Neural progenitor cell (in vitro differentiated cells): ENCODE measurements at regions not wholly inside any gene's neighbourhood (a gene's known extent, or its start where the extent isn't known, plus 50 kb on each side); places are given as distances from the start of the nearest gene placed in this dataset.
A peak's percentile ranks its signal among the peaks of the same experiment; 100 is the strongest.

Experiments used
- DNase-seq: peaks from one replicate; pipeline ENCODE4 v3.0.0-alpha.2; 2016; ENCODE audit warnings: low spot score
- H2AFZ ChIP-seq: fragments of 200-600 bp; sonication (generic); replicated peaks from 2 replicates; pipeline ENCODE4 v1.6.1; 2016; ENCODE audit warnings: antibody characterized with exemption
- H3F3A ChIP-seq: fragments of 200-600 bp; sonication (generic); 2 replicates; pipeline ENCODE4 v1.6.1; 2016; ENCODE audit warnings: antibody characterized with exemption, low read depth
- H3K27ac ChIP-seq: fragments of 200-600 bp; sonication (generic); 2 replicates; pipeline ENCODE4 v1.5.1; 2016; ENCODE audit warnings: mild to moderate bottlenecking
- H3K27me3 ChIP-seq: fragments of 200-600 bp; sonication (generic); 2 replicates; pipeline ENCODE4 v1.6.1; 2016; ENCODE audit warnings: mild to moderate bottlenecking, moderate library complexity
- H3K36me3 ChIP-seq: fragments of 200-600 bp; sonication (generic); 2 replicates; pipeline ENCODE4 v1.5.1; 2016
- H3K4me1 ChIP-seq: fragments of 200-600 bp; sonication (generic); 2 replicates; pipeline ENCODE4 v1.6.1; 2016; ENCODE audit warnings: mixed run types
- H3K4me2 ChIP-seq: fragments of 200-600 bp; sonication (generic); 2 replicates; pipeline ENCODE4 v1.6.1; 2016
- H3K4me3 ChIP-seq: fragments of 200-600 bp; sonication (generic); 2 replicates; pipeline ENCODE4 v1.5.1; 2016
- H3K79me2 ChIP-seq: fragments of 200-600 bp; sonication (generic); 2 replicates; pipeline ENCODE4 v1.6.1; 2016; ENCODE audit warnings: low read depth
- H3K9ac ChIP-seq: fragments of 200-600 bp; sonication (generic); 2 replicates; pipeline ENCODE4 v1.6.1; 2016
- H3K9me3 ChIP-seq: fragments of 200-600 bp; sonication (generic); 2 replicates; pipeline ENCODE4 v1.5.1; 2016; ENCODE audit warnings: low read depth
- H4K20me1 ChIP-seq: fragments of 200-600 bp; sonication (generic); 2 replicates; pipeline ENCODE4 v1.6.1; 2016; ENCODE audit warnings: low read depth
- H3K27ac Mint-ChIP-seq: 3 replicates; pipeline ENCODE4 v1.8.0; 2021; ENCODE audit warnings: mixed read lengths
- H3K27me3 Mint-ChIP-seq: 2 replicates; pipeline ENCODE4 v1.8.0; 2022; ENCODE audit warnings: low read depth, mild to moderate bottlenecking, inconsistent platforms, moderate library complexity, mixed read lengths; ENCODE audit not compliant: insufficient read depth
- H3K36me3 Mint-ChIP-seq: 3 replicates; pipeline ENCODE4 v1.8.0; 2021; ENCODE audit warnings: mixed read lengths
- H3K4me1 Mint-ChIP-seq: 3 replicates; pipeline ENCODE4 v1.8.0; 2021; ENCODE audit warnings: mixed read lengths
- H3K4me3 Mint-ChIP-seq: 3 replicates; pipeline ENCODE4 v1.8.0; 2021; ENCODE audit warnings: mild to moderate bottlenecking, moderate library complexity, mixed read lengths
- H3K9me3 Mint-ChIP-seq: 3 replicates; pipeline ENCODE4 v1.8.0; 2020; ENCODE audit warnings: mixed read lengths
- CTCF ChIP-seq: fragments of 200-600 bp; sonication (generic); IDR thresholded peaks from 2 replicates; pipeline ENCODE4 v1.5.1; 2017; ENCODE audit warnings: antibody characterized with exemption, mild to moderate bottlenecking
- EZH2 ChIP-seq: fragments of 200-600 bp; sonication (generic); IDR thresholded peaks from 2 replicates; pipeline ENCODE4 v1.6.1; 2017; ENCODE audit warnings: antibody characterized with exemption, mild to moderate bottlenecking, moderate library complexity
- EZH2phosphoT487 ChIP-seq: fragments of 200-600 bp; sonication (generic); IDR thresholded peaks from 2 replicates; pipeline ENCODE4 v1.6.1; 2017; ENCODE audit warnings: antibody characterized with exemption

DNA sequence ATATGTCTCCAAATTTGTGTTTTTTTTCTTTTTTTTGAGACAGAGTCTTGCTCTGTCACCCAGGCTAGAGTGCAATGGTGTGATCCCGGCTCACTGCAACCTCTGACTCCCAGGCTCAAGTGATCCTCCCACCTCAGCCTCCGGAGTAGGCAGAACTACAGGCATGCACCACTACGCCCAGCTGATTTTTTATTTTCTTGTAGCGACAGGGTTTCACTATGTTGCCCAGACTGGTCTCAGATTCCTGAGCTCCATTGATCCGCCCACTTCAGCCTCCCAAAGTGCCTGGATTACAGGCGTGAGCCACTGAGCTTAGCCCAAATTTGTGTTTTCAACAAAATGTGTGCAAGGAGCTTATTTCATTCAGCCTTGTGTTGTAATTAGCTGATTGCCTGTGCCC, 59.0 kb upstream of the IFFO2 start:
- no peaks in the 10 kb centered on the region for H3K27me3 Mint-ChIP-seq
- Histone ChIP-seq H3F3A (peaks cover 8% of the 10 kb centered on the region), H4K20me1 (no peaks in the 10 kb centered on the region), H3K9ac (no peak overlapping the region), H3K27me3 (no peaks in the 10 kb centered on the region), H3K79me2 (no peaks in the 10 kb centered on the region), H3K4me3 (no peak overlapping the region), H2AFZ (no peak overlapping the region), H3K4me1 (peaks cover 21% of the 10 kb centered on the region), H3K9me3 (no peaks in the 10 kb centered on the region), H3K4me2 (no peak overlapping the region), H3K27ac (no peak overlapping the region), H3K36me3 (no peaks in the 10 kb centered on the region)
- no peaks in the 10 kb centered on the region for H3K36me3 Mint-ChIP-seq
- no peaks in the 10 kb centered on the region for H3K9me3 Mint-ChIP-seq
- no peak overlapping the region for H3K4me3 Mint-ChIP-seq
- DNase-seq = no peak
- H3K4me1 Mint-ChIP-seq = peaks cover 26% of the 10 kb centered on the region
- TF ChIP-seq EZH2phosphoT487 (no peak), CTCF (no peak), EZH2 (no peak)
- no peak overlapping the region for H3K27ac Mint-ChIP-seq

- no peaks in the 10 kb centered on the region for H3K79me2 ChIP-seq
- H3K36me3 ChIP-seq = no peaks in the 10 kb centered on the region
- H4K20me1 ChIP-seq = no peaks in the 10 kb centered on the region
- no peaks in the 10 kb centered on the region for H3K36me3 Mint-ChIP-seq
- H3K27me3 Mint-ChIP-seq = no peaks in the 10 kb centered on the region
- peak overlapping the region; percentile 86 for H3K27ac Mint-ChIP-seq
- DNase-seq = no peak
- no peak overlapping the region for H3K4me3 Mint-ChIP-seq
- TF ChIP-seq EZH2phosphoT487 (no peak), CTCF (no peak), EZH2 (no peak)
- H3K9me3 Mint-ChIP-seq = no peaks in the 10 kb centered on the region
- no peak overlapping the region for H3K9ac ChIP-seq
- peaks cover 24% of the 10 kb centered on the region for H3K4me1 ChIP-seq
- no peaks in the 10 kb centered on the region for H3K27me3 ChIP-seq
- H3F3A ChIP-seq = peaks cover 8% of the 10 kb centered on the region
- H3K27ac ChIP-seq = no peak overlapping the region
- no peak overlapping the region for H2AFZ ChIP-seq
- H3K4me3 ChIP-seq = no peak overlapping the region
- no peak overlapping the region for H3K4me2 ChIP-seq
- H3K9me3 ChIP-seq = no peaks in the 10 kb centered on the region
- peaks cover 33% of the 10 kb centered on the region for H3K4me1 Mint-ChIP-seq
These were observed 58.3 kb upstream of the IFFO2 start for GRCh38 chr1:19014765-19015164.

GRCh38 chr1:19013826-19014548, 57.5 kb upstream of the IFFO2 start:
- H3K9me3 ChIP-seq = no peaks in the 10 kb centered on the region
- no peak overlapping the region for H3K4me2 ChIP-seq
- no peak overlapping the region for H3K27ac Mint-ChIP-seq
- no peak overlapping the region for H3K27ac ChIP-seq
- no peak for DNase-seq
- no peaks in the 10 kb centered on the region for H3K27me3 ChIP-seq
- no peaks in the 10 kb centered on the region for H3K27me3 Mint-ChIP-seq
- H2AFZ ChIP-seq = no peak overlapping the region
- H3K4me3 ChIP-seq = no peak overlapping the region
- TF ChIP-seq EZH2phosphoT487 (no peak), EZH2 (no peak), CTCF (no peak)
- no peaks in the 10 kb centered on the region for H3K9me3 Mint-ChIP-seq
- H3K79me2 ChIP-seq = no peaks in the 10 kb centered on the region
- peaks cover 36% of the 10 kb centered on the region for H3K4me1 Mint-ChIP-seq
- no peak overlapping the region for H3K4me3 Mint-ChIP-seq
- no peak overlapping the region for H3K9ac ChIP-seq
- no peaks in the 10 kb centered on the region for H3K36me3 Mint-ChIP-seq
- H3K4me1 ChIP-seq = peaks cover 24% of the 10 kb centered on the region
- no peaks in the 10 kb centered on the region for H3K36me3 ChIP-seq
- no peaks in the 10 kb centered on the region for H4K20me1 ChIP-seq
- H3F3A ChIP-seq = peaks cover 13% of the 10 kb centered on the region
